ENCODE measurements at regions not wholly inside any gene's neighbourhood (a gene's known extent, or its start where the extent isn't known, plus 50 kb on each side); places are given as distances from the start of the nearest gene placed in this dataset.
"Not testable (repeated sequence)": the region's sequence is repeated elsewhere in the genome, so short reads cannot be mapped to it uniquely, and the experiment has no call there.

- DNase-seq = not testable (repeated sequence)
Measured at GRCh38 chr2:84054577-84054976, 404.5 kb downstream of the SUCLG1 start.

DNA sequence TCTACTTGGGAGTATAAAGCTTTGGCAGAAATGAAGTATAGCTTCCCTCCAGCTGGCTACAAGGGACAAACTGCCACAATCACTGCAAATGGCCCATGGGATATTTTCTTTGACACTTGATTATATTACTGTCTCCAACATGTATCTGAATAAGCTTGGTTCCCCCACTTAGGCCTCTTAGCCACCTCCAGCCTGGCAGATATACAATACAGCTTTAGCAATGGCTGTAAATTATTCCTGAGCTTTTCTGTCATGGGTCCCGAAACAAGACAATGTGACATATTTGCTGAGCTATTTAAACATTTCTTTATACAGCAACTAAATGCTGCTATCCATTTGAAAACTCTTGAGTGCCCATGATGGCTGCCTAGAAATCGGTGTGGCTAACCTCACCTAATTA, 406.2 kb downstream of the SUCLG1 start:
- DNase-seq = no peak

DNA sequence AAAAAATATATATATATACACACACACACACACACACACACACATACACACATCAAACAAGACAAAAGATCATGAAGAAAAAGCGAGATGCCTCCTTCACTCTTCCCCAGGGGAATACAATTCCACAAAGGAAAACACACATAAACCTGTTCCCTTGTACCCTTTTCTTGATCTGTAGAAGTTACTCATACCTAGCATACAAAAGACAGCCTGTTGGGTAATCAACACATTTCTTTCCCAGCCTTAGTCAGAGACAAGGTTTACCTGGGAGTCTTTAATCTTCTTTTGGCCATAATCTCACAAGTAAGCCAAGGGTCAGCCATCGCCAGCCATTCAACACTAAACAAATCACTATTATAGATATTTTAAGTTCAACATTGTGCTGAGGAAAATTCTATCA, 407.0 kb downstream of the SUCLG1 start:
- DNase-seq = no peak

- no peak for DNase-seq
Measured at GRCh38 chr2:84048964-84049363, 410.1 kb downstream of the SUCLG1 start.

GRCh38 chr2:84041506-84041905, 417.6 kb downstream of the SUCLG1 start:
- no peak for DNase-seq

DNA sequence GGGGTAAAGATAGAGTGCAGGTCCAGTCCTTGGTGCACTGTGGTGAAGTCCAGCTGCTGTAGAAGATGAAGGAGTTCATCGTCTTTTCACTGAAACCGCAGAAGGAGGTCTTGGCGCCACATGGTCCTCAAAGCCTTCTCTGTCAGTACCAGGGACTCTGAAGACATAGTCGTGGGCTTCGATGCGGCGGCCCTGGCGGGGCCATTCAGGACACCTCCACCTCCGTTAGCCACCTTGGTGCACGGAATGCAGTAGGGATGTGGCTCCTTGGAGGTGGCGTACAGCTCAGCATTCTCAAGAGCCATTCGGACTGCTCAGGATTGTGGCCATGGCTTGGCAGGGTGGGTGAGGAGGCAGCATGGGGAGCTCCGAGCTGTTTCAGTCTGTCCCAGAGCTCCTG, 418.8 kb downstream of the SUCLG1 start:
- no peak for DNase-seq

DNA sequence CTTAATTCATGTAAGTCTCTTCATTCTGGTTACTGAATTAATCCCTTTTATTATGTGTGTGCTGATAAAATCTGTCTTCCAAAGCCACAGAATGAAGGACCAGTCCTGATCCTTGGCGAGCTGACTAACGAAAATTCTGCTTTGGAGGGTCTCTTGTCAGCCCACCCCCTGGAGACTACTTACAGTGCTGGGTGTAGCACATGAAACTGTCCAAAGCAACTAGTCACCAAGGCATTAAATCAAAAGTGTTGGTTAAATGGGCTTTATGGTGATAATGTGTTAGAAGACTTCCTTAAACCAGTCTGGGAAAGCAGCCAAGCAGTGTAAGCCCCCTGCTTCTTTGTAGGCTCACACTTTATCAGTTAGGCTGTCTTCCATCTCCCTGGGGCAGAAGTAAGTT, 420.2 kb downstream of the SUCLG1 start:
- DNase-seq = no peak

DNA sequence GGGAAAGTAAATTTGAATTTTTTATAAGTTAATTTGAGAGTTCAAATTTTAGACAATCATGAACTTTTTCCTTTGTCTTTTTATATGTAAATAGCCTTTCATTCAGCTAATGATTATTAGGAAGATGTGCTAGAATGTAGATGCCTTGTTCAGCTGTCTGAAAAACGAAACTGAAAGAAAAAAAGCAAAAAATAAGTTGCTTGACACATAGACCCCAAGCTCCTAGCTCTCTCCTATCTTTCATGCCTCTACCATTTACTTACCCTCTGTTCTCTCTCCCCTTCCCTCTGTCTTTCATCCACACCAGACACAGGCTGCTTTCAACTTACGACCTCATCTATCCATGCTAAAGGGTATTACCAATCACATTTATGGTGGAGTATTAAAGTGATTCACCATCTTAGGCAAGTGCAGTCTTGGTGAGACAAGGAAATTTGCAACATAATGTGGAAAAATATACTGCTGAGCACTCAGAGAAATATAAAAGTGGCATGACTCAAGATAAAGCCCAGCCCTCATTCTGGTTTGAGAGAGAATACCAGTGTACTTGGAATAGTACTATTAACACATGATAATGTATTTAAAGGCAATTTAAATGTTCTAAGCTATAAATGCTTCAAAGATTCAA, 425.6 kb downstream of the SUCLG1 start:
- DNase-seq = no peak

DNA sequence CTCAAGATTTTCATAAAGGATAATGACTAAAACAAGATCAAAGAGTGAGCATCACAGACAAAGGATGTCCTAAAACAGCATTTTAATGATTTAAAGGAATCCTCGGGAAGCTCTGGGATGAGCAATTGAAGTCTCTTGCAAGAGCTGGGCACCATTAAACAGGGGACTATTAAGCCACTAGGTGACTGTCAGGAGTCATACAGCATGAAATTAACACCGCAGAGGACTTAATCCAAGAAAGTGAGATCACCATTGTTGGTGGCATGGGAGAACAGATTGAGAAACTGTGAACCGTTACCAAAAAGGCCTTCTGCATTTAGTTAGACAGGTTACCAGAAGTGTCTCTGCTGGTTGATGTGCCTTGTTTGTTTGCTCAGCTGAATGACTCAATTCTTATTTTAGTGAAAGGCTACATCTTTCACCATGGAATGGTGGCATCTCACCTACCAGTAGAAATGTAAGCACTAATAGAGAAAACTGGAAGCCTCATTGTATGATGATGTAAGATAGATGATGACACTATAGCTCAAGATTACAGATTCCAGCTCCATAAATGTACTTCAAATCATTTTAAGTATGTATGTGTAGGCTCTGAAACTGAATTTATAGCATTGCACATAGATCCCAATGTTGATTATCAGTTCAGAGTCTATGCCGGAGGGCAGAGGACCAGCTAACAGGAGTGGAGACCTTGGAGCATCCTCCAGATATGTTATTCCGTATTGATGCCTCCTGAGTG, 427.6 kb downstream of the SUCLG1 start:
- DNase-seq = no peak

DNA sequence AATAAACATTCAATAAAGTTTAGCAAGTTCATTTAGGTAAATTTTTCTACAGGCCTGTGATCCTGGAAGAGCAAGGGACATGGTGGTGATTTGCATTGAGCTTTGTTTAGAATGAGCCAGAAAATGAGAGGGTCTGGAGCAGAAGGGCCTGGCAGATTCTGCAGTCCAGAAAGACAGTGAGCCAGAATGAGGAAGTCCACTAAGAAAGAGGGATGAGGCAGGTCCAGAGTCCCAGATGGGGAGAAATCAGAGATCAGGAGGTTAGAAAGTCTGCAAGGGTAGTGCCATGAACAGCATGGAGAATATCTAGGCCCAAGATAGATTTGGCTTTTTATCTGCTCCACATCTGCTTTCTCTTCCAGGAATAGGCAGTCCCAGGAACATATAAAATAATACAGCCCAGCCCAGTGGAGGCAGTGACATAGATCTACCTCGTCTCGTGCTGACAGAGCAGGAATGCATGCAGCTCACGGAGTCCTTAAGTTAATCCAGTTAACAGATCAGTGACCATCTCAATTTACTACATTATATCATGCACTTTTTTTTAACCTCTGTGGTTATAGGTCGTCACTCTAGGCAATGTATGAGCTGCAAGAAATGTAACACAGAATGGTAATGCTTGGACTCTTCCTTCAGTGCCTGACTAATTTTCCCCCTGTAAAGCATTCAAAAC, 429.0 kb downstream of the SUCLG1 start:
- no peak for DNase-seq

GRCh38 chr2:84026818-84027217, 432.3 kb downstream of the SUCLG1 start:
- no peak for DNase-seq

GRCh38 chr2:84022810-84023431, 436.2 kb downstream of the SUCLG1 start:
- DNase-seq = peak in 4 of 56 donors; percentile 1 to 40 (median 9)

DNA sequence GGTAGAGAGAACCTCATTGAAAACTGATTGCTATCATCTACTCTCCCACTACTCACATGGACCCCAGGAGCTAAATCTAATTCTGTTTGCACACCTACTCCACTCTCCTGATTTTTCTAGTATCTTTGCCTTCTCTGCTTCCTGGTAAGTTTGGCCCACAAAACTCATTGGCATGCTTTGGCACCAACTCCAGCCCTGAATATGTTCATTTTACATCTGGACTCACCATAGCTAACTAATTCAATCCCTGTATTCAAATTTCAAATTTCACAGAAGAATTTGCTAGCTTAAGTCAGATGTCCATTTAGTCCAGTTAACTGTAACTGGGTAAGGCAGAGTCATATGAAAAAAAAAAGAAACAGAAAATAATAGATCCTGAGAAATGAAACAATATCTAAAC, 442.1 kb downstream of the SUCLG1 start:
- no peak for DNase-seq

- no peak for DNase-seq
Measured at GRCh38 chr2:84016183-84016582, 442.9 kb downstream of the SUCLG1 start.

GRCh38 chr2:83997889-83998288, 461.2 kb downstream of the SUCLG1 start:
- DNase-seq = no peak

- no peak for DNase-seq
Measured at GRCh38 chr2:83994633-83995179, 464.4 kb downstream of the SUCLG1 start.

- DNase-seq = no peak
Measured at GRCh38 chr2:83993873-83994632, 465.0 kb downstream of the SUCLG1 start.

DNA sequence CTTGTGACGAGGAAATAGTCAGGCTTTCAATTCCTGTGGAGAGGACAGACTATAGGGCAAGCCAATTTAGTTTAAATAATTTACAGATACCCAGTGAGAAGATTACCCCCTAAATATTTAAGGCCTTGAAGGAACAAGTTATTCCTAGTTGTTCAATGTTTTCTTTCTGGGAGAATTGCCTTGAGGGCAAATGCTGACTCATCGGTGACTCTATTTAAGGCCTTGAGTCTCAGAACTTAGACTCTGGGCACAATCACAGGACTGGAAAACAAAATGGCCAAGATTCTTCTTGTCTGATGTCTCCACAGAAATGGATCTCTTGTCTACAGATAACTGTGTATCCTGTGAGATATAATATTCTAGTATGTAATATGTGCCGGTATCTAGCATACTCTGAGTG, 467.1 kb downstream of the SUCLG1 start:
- DNase-seq = no peak

- no peak for DNase-seq
Measured at GRCh38 chr2:83990636-83991035, 468.4 kb downstream of the SUCLG1 start.

- not testable (repeated sequence) for DNase-seq
Measured at GRCh38 chr2:83976628-83977027, 482.5 kb downstream of the SUCLG1 start.

- DNase-seq = no peak
Measured at GRCh38 chr2:83972128-83972527, 487.0 kb downstream of the SUCLG1 start.

Measured in amygdala (tissue), 56 donors.